Activated T-cell treated with anti-CD3 and anti-CD28 coated beads for 24 hours (primary cell): ENCODE measurements at regions not wholly inside any gene's neighbourhood (a gene's known extent, or its start where the extent isn't known, plus 50 kb on each side); places are given as distances from the start of the nearest gene placed in this dataset.
"Not testable (repeated sequence)": the region's sequence is repeated elsewhere in the genome, so short reads cannot be mapped to it uniquely, and the experiment has no call there.

Source experiments
- DNase-seq: peaks from one replicate; pipeline ENCODE4 v3.0.0-alpha.2; 2020; ENCODE audit warnings: low read depth

- no peak for DNase-seq
Observed at GRCh38 chr3:139113993-139114375, 69.3 kb upstream of the PRR23C start.

GRCh38 chr3:139116631-139117030, 71.9 kb upstream of the PRR23C start:
- not testable (repeated sequence) for DNase-seq

GRCh38 chr3:139117136-139117675, 72.5 kb upstream of the PRR23C start:
- no peak for DNase-seq

GRCh38 chr3:139117883-139118760, 73.4 kb upstream of the PRR23C start:
- no peak for DNase-seq

GRCh38 chr3:139118835-139119234, 74.1 kb upstream of the PRR23C start:
- no peak for DNase-seq

- DNase-seq = no peak
Observed at GRCh38 chr3:139119331-139120025, 74.8 kb upstream of the PRR23C start.

- no peak for DNase-seq
Observed at GRCh38 chr3:139120086-139121056, 75.7 kb upstream of the PRR23C start.

GRCh38 chr3:139121513-139122220, 77.0 kb upstream of the PRR23C start:
- DNase-seq = no peak

GRCh38 chr3:139122221-139122581, 77.5 kb upstream of the PRR23C start:
- DNase-seq = no peak

GRCh38 chr3:139122612-139123011, 77.9 kb upstream of the PRR23C start:
- DNase-seq = no peak

- no peak for DNase-seq
Observed at GRCh38 chr3:139123377-139124095, 78.8 kb upstream of the PRR23C start.

GRCh38 chr3:139124197-139124596, 79.5 kb upstream of the PRR23C start:
- DNase-seq = no peak

GRCh38 chr3:139127101-139127500, 82.4 kb upstream of the PRR23C start:
- DNase-seq = no peak

- not testable (repeated sequence) for DNase-seq
Observed at GRCh38 chr3:139127629-139128028, 82.9 kb upstream of the PRR23C start.

GRCh38 chr3:139128803-139129202, 84.1 kb upstream of the PRR23C start:
- DNase-seq = no peak

- DNase-seq = no peak
Observed at GRCh38 chr3:139129892-139130291, 85.2 kb upstream of the PRR23C start.

GRCh38 chr3:139130390-139131140, 85.9 kb upstream of the PRR23C start:
- no peak for DNase-seq

GRCh38 chr3:139131951-139132350, 87.3 kb upstream of the PRR23C start:
- no peak for DNase-seq

- no peak for DNase-seq
Observed at GRCh38 chr3:139132976-139133375, 88.3 kb upstream of the PRR23C start.
